SK-N-SH treated with all-trans-retinoic acid at 6 μM for 48 hours (cell line): ENCODE measurements at regions not wholly inside any gene's neighbourhood (a gene's known extent, or its start where the extent isn't known, plus 50 kb on each side); places are given as distances from the start of the nearest gene placed in this dataset.

Source experiments
- ISL1 ChIP-seq: fragments of 250-450 bp; sonication (Bioruptor Pico); IDR thresholded peaks from 2 replicates; pipeline ENCODE4 v2.1.2; 2022; ENCODE audit warnings: mild to moderate bottlenecking, moderate library complexity
- RARB ChIP-seq: fragments of 250-450 bp; sonication (Bioruptor Pico); IDR thresholded peaks from 2 replicates; pipeline ENCODE4 v1.8.0; 2021; ENCODE audit warnings: mild to moderate bottlenecking, moderate library complexity
- ZFP30 ChIP-seq: fragments of 450-650 bp; formaldehyde crosslinking; IDR thresholded peaks from 2 replicates; pipeline ENCODE4 v1.5.0; 2022; ENCODE audit warnings: mild to moderate bottlenecking, moderate library complexity

GRCh38 chr6:132932588-132932987 lies 118.2 kb downstream of the RPS12 start:
- TF ChIP-seq ZFP30 (CRISPR knock-in tag) (no peak), ISL1 (CRISPR knock-in tag) (no peak), RARB (CRISPR knock-in tag) (no peak)
